Activated T-cell treated with anti-CD3 and anti-CD28 coated beads, Interleukin-2, amount 50 U/mL, for 4 hours (primary cell): ENCODE measurements at regions not wholly inside any gene's neighbourhood (a gene's known extent, or its start where the extent isn't known, plus 50 kb on each side); places are given as distances from the start of the nearest gene placed in this dataset.

ENCODE experiments used
- ATAC-seq, 2 donors: fragments of 200-7000 bp; cut with Tn5 transposase; one replicate each; pipeline ENCODE4 v1.10.0; 2021
- DNase-seq: peaks from one replicate; pipeline ENCODE4 v3.0.0-alpha.2; 2020
- H3K27me3 Mint-ChIP-seq: one replicate; pipeline ENCODE4 v1.8.0; 2021; ENCODE audit warnings: low read depth, mixed read lengths
- H3K36me3 Mint-ChIP-seq: one replicate; pipeline ENCODE4 v1.8.0; 2022; ENCODE audit warnings: mixed read lengths; ENCODE audit not compliant: insufficient read depth
- H3K4me1 Mint-ChIP-seq: one replicate; pipeline ENCODE4 v1.8.0; 2021; ENCODE audit warnings: low read depth, mixed read lengths
- H3K4me3 Mint-ChIP-seq: one replicate; pipeline ENCODE4 v1.8.0; 2021; ENCODE audit warnings: mild to moderate bottlenecking, moderate library complexity, mixed read lengths
- H3K9me3 Mint-ChIP-seq: one replicate; pipeline ENCODE4 v1.8.0; 2021; ENCODE audit warnings: mixed read lengths

DNA sequence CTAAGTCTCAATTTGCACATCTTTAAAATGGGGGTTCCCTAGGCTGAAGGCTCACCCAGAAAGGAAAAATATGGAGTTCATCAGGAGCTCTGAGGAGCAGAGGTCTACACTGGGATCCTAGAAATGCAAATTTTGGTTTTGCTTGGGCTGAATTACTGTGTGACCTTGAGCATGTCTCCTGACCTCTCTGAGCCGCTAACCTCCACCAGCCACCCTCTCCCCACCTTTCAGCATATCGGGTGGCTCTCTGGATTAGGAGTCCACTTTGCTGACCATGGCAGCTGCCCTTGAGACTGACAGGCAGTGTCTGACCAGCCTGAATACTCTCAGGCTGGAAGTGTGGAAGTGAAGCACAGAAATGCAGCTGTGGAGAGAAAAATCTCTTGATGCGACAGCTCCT lies 165.9 kb upstream of the LRFN2 start:
- Mint-ChIP-seq H3K27me3 (peaks cover 55% of the 10 kb centered on the region), H3K9me3 (no peaks in the 10 kb centered on the region), H3K36me3 (no peaks in the 10 kb centered on the region), H3K4me3 (no peak overlapping the region), H3K4me1 (no peaks in the 10 kb centered on the region)
- no peak for ATAC-seq
- DNase-seq = no peak

GRCh38 chr6:40744835-40745234 lies 157.7 kb upstream of the LRFN2 start:
- DNase-seq = no peak
- no peak overlapping the region for H3K4me3 Mint-ChIP-seq
- no peaks in the 10 kb centered on the region for H3K9me3 Mint-ChIP-seq
- H3K4me1 Mint-ChIP-seq = no peaks in the 10 kb centered on the region
- no peak for ATAC-seq
- H3K27me3 Mint-ChIP-seq = peaks cover 21% of the 10 kb centered on the region
- no peaks in the 10 kb centered on the region for H3K36me3 Mint-ChIP-seq

GRCh38 chr6:40743690-40744446 lies 156.7 kb upstream of the LRFN2 start:
- no peaks in the 10 kb centered on the region for H3K4me1 Mint-ChIP-seq
- DNase-seq = no peak
- peaks cover 16% of the 10 kb centered on the region for H3K27me3 Mint-ChIP-seq
- no peak overlapping the region for H3K4me3 Mint-ChIP-seq
- no peaks in the 10 kb centered on the region for H3K36me3 Mint-ChIP-seq
- no peaks in the 10 kb centered on the region for H3K9me3 Mint-ChIP-seq
- no peak for ATAC-seq

GRCh38 chr6:40743226-40743625 lies 156.1 kb upstream of the LRFN2 start:
- Mint-ChIP-seq H3K4me1 (no peaks in the 10 kb centered on the region), H3K4me3 (no peak overlapping the region), H3K9me3 (no peaks in the 10 kb centered on the region), H3K27me3 (peaks cover 13% of the 10 kb centered on the region), H3K36me3 (no peaks in the 10 kb centered on the region)
- ATAC-seq (no peak), DNase-seq (no peak)

GRCh38 chr6:40740518-40740917 lies 153.4 kb upstream of the LRFN2 start:
- H3K9me3 Mint-ChIP-seq = no peaks in the 10 kb centered on the region
- no peaks in the 10 kb centered on the region for H3K4me1 Mint-ChIP-seq
- no peaks in the 10 kb centered on the region for H3K36me3 Mint-ChIP-seq
- DNase-seq (no peak), ATAC-seq (no peak)
- no peak overlapping the region for H3K4me3 Mint-ChIP-seq
- H3K27me3 Mint-ChIP-seq = peaks cover 14% of the 10 kb centered on the region

- ATAC-seq = no peak
- Mint-ChIP-seq H3K36me3 (no peaks in the 10 kb centered on the region), H3K27me3 (peaks cover 18% of the 10 kb centered on the region), H3K4me1 (no peaks in the 10 kb centered on the region), H3K9me3 (no peaks in the 10 kb centered on the region), H3K4me3 (no peak overlapping the region)
- DNase-seq = no peak
Measured at GRCh38 chr6:40738551-40739193, 151.5 kb upstream of the LRFN2 start.

DNA sequence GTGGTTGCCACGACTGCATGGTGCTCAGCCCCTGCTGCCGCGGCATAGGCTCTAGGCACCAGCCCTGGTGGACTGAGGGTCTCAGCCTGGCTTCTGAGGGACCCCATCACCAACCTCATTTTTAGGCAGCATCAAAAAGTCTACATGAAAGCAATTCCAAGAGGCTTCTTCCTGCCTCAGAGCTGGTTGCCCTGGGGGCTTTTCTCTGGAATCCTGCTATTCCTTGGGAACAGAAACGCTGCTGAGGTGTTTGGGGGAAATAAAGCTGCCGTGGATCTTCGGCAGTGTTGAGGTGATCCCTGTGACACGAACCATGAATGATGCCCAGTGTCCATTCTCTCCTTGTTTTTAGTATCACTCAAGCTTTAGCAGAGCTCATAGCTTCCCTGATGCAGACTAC lies 148.4 kb upstream of the LRFN2 start:
- Mint-ChIP-seq H3K36me3 (no peaks in the 10 kb centered on the region), H3K4me3 (no peak overlapping the region), H3K4me1 (no peaks in the 10 kb centered on the region), H3K27me3 (peaks cover 15% of the 10 kb centered on the region), H3K9me3 (no peaks in the 10 kb centered on the region)
- ATAC-seq (no peak), DNase-seq (no peak)

GRCh38 chr6:40735121-40735520 lies 148.0 kb upstream of the LRFN2 start:
- Mint-ChIP-seq H3K36me3 (no peaks in the 10 kb centered on the region), H3K27me3 (peaks cover 15% of the 10 kb centered on the region), H3K9me3 (no peaks in the 10 kb centered on the region), H3K4me3 (no peak overlapping the region), H3K4me1 (no peaks in the 10 kb centered on the region)
- no peak for ATAC-seq
- no peak for DNase-seq

DNA sequence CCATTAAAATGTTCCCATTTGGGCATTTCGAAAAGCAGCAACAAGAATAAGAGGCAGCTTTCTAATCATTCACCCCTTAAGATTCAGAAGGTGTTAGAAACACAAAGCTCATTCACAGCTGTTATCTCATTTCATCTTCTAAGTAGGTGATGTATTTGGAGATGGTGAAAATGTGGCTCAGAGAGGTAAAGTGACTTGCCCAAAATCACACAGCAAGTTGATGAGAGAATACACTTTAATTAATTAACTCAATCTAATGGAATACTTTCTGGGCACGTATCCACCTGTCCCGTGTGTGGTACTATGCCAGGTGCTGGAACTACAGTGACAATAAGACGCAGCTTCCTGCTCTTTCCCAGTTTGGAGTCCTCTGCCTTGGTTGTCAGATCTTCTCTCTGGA lies 147.4 kb upstream of the LRFN2 start:
- Mint-ChIP-seq H3K4me1 (no peaks in the 10 kb centered on the region), H3K4me3 (no peak overlapping the region), H3K27me3 (peaks cover 15% of the 10 kb centered on the region), H3K36me3 (no peaks in the 10 kb centered on the region), H3K9me3 (no peaks in the 10 kb centered on the region)
- ATAC-seq (no peak), DNase-seq (no peak)

GRCh38 chr6:40733770-40734396 lies 146.7 kb upstream of the LRFN2 start:
- no peak for ATAC-seq
- Mint-ChIP-seq H3K36me3 (no peaks in the 10 kb centered on the region), H3K4me1 (no peaks in the 10 kb centered on the region), H3K4me3 (no peak overlapping the region), H3K9me3 (no peaks in the 10 kb centered on the region), H3K27me3 (peaks cover 15% of the 10 kb centered on the region)
- no peak for DNase-seq

- no peaks in the 10 kb centered on the region for H3K9me3 Mint-ChIP-seq
- ATAC-seq (no peak), DNase-seq (no peak)
- H3K4me1 Mint-ChIP-seq = no peaks in the 10 kb centered on the region
- no peaks in the 10 kb centered on the region for H3K36me3 Mint-ChIP-seq
- peaks cover 15% of the 10 kb centered on the region for H3K27me3 Mint-ChIP-seq
- H3K4me3 Mint-ChIP-seq = no peak overlapping the region
Measured at GRCh38 chr6:40733290-40733689, 146.1 kb upstream of the LRFN2 start.

GRCh38 chr6:40732878-40733277 lies 145.7 kb upstream of the LRFN2 start:
- no peaks in the 10 kb centered on the region for H3K4me1 Mint-ChIP-seq
- DNase-seq (no peak), ATAC-seq (no peak)
- no peaks in the 10 kb centered on the region for H3K36me3 Mint-ChIP-seq
- no peaks in the 10 kb centered on the region for H3K9me3 Mint-ChIP-seq
- H3K27me3 Mint-ChIP-seq = peaks cover 15% of the 10 kb centered on the region
- no peak overlapping the region for H3K4me3 Mint-ChIP-seq

GRCh38 chr6:40728643-40729042 lies 141.5 kb upstream of the LRFN2 start:
- no peak for DNase-seq
- no peaks in the 10 kb centered on the region for H3K9me3 Mint-ChIP-seq
- peaks cover 6% of the 10 kb centered on the region for H3K27me3 Mint-ChIP-seq
- H3K4me3 Mint-ChIP-seq = no peak overlapping the region
- no peaks in the 10 kb centered on the region for H3K4me1 Mint-ChIP-seq
- ATAC-seq = no peak
- no peaks in the 10 kb centered on the region for H3K36me3 Mint-ChIP-seq

GRCh38 chr6:40727271-40727670 lies 140.1 kb upstream of the LRFN2 start:
- DNase-seq (no peak), ATAC-seq (no peak)
- Mint-ChIP-seq H3K36me3 (no peaks in the 10 kb centered on the region), H3K9me3 (no peaks in the 10 kb centered on the region), H3K4me3 (no peak overlapping the region), H3K4me1 (no peaks in the 10 kb centered on the region), H3K27me3 (peaks cover 2% of the 10 kb centered on the region)

DNA sequence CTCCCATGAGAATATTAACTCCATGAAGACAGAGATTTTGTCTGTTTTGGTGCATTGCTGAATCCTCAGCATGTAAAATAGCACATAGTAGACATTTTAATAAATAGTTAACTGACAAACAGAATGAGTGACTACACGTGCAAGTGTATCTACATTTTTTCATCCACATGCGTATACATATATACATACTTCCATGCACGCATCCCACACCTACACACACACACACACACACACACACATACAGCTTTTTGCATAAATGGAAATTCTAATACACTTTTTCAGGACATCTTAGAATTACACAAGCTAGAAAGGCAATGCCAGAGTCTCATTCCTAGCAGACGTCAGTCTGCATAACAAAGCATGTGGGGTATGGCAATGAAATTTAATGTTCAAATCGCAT lies 139.7 kb upstream of the LRFN2 start:
- H3K9me3 Mint-ChIP-seq = no peaks in the 10 kb centered on the region
- DNase-seq (no peak), ATAC-seq (no peak)
- peaks cover 2% of the 10 kb centered on the region for H3K27me3 Mint-ChIP-seq
- H3K36me3 Mint-ChIP-seq = no peaks in the 10 kb centered on the region
- no peaks in the 10 kb centered on the region for H3K4me1 Mint-ChIP-seq
- H3K4me3 Mint-ChIP-seq = no peak overlapping the region
